ENCODE measurements at regions not wholly inside any gene's neighbourhood (a gene's known extent, or its start where the extent isn't known, plus 50 kb on each side); places are given as distances from the start of the nearest gene placed in this dataset.

DNA sequence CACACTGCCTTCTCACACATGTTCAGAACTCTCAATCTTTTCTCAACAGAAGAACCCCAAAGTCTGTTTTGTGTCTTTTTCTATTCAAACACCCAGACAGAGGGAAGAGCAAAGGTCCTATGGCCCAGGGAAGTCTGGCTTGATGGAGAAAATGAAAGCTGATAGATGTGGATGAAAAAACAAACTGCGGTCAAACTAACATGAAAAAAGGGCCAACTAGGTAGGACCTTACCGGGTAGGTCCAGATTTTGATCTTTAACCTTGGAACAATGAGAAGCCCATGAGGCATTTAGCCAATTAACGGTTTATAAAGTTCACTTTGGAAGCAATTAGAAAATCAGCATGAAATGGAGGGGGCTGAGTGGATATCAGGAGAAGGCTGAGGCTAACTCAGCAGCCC lies 507.7 kb upstream of the SLC35B3 start:
- no peak overlapping the region for H3K9ac ChIP-seq (ENCODE audit: low read depth in 1 of 2, low read length in 2 of 2)
- H3K4me3 ChIP-seq (ENCODE audit: low read depth in 1 of 3, low read length in 3 of 3): no peak overlapping the region
- peaks cover 0 to 19% (median 9%) of the 10 kb centered on the region in 4 donors for H3K4me1 ChIP-seq (ENCODE audit: control insufficient read depth in 4 of 4, insufficient read depth in 4 of 4, low read length in 3 of 4)
- no peaks in the 10 kb centered on the region for H3K9me3 ChIP-seq (ENCODE audit: control insufficient read depth in 4 of 4, low read length in 3 of 4)
- no peaks in the 10 kb centered on the region for H3K36me3 ChIP-seq (ENCODE audit: control insufficient read depth in 4 of 4, insufficient read depth in 3 of 4, low read depth in 1 of 4, low read length in 3 of 4)
- WGBS: 83% methylated on average over 3 of the region's 3 CpGs
- no peaks in the 10 kb centered on the region for H3K27me3 ChIP-seq (ENCODE audit: control insufficient read depth in 4 of 4, insufficient read depth in 4 of 4, low read length in 3 of 4)
- DNase-seq (ENCODE audit: low spot score): no peak
- peak; percentile 14 for TF ChIP-seq NR2F2 (IDR thresholded peaks at IDR 0.05)
- no peak for TF ChIP-seq CTCF (IDR thresholded peaks at IDR 0.05; ENCODE audit: low read depth, low read length, missing input control)
- peak in 1 of 2 donors; percentile 79 for TF ChIP-seq HNF4A (conservative IDR thresholded peaks at IDR 0.05)
- no peak for TF ChIP-seq MAX (IDR thresholded peaks at IDR 0.05)
- H3K27ac ChIP-seq (ENCODE audit: low read depth in 1 of 2, low read length in 2 of 2): peak overlapping the region in 1 of 2 donors; percentile 27

GRCh38 chr6:8941577-8941976 lies 506.2 kb upstream of the SLC35B3 start:
- no peak overlapping the region for H3K9ac ChIP-seq (ENCODE audit: low read depth in 1 of 2, low read length in 2 of 2)
- no peak overlapping the region for H3K4me3 ChIP-seq (ENCODE audit: low read depth in 1 of 3, low read length in 3 of 3)
- WGBS: 70% methylated on average over 2 of the region's 2 CpGs
- no peaks in the 10 kb centered on the region for H3K27me3 ChIP-seq (ENCODE audit: control insufficient read depth in 4 of 4, insufficient read depth in 4 of 4, low read length in 3 of 4)
- H3K9me3 ChIP-seq (ENCODE audit: control insufficient read depth in 4 of 4, low read length in 3 of 4): no peaks in the 10 kb centered on the region
- DNase-seq (ENCODE audit: low spot score): no peak
- H3K27ac ChIP-seq (ENCODE audit: low read depth in 1 of 2, low read length in 2 of 2): no peak overlapping the region
- no peak for TF ChIP-seq FOXA2 (IDR thresholded peaks at IDR 0.05)
- no peak for TF ChIP-seq RXRA (IDR thresholded peaks at IDR 0.05)
- TF ChIP-seq ATF3 (IDR thresholded peaks at IDR 0.05): no peak
- TF ChIP-seq HNF4G (IDR thresholded peaks at IDR 0.05): no peak
- TF ChIP-seq NR2F2 (IDR thresholded peaks at IDR 0.05): no peak
- no peak for TF ChIP-seq JUND (IDR thresholded peaks at IDR 0.05)
- no peak for TF ChIP-seq FOXA1 (IDR thresholded peaks at IDR 0.05)
- no peak for TF ChIP-seq SP1 (IDR thresholded peaks at IDR 0.05)
- no peak for TF ChIP-seq GABPA (IDR thresholded peaks at IDR 0.05 in 1 of 2, conservative IDR thresholded peaks at IDR 0.05 in 1 of 2)
- no peak for TF ChIP-seq CTCF (IDR thresholded peaks at IDR 0.05; ENCODE audit: low read depth, low read length, missing input control)
- no peak for TF ChIP-seq MAX (IDR thresholded peaks at IDR 0.05)
- peaks cover 0 to 19% (median 9%) of the 10 kb centered on the region in 4 donors for H3K4me1 ChIP-seq (ENCODE audit: control insufficient read depth in 4 of 4, insufficient read depth in 4 of 4, low read length in 3 of 4)
- no peaks in the 10 kb centered on the region for H3K36me3 ChIP-seq (ENCODE audit: control insufficient read depth in 4 of 4, insufficient read depth in 3 of 4, low read depth in 1 of 4, low read length in 3 of 4)

GRCh38 chr6:8940356-8940755 lies 505.0 kb upstream of the SLC35B3 start:
- TF ChIP-seq CTCF (IDR thresholded peaks at IDR 0.05; ENCODE audit: low read depth, low read length, missing input control) (no peak), YY1 (IDR thresholded peaks at IDR 0.05) (no peak), SP1 (IDR thresholded peaks at IDR 0.05) (no peak), ATF3 (IDR thresholded peaks at IDR 0.05) (no peak), NR2F2 (IDR thresholded peaks at IDR 0.05) (no peak), RAD21 (IDR thresholded peaks at IDR 0.05) (no peak), RXRA (IDR thresholded peaks at IDR 0.05) (no peak)
- TF ChIP-seq, protein P1, sequence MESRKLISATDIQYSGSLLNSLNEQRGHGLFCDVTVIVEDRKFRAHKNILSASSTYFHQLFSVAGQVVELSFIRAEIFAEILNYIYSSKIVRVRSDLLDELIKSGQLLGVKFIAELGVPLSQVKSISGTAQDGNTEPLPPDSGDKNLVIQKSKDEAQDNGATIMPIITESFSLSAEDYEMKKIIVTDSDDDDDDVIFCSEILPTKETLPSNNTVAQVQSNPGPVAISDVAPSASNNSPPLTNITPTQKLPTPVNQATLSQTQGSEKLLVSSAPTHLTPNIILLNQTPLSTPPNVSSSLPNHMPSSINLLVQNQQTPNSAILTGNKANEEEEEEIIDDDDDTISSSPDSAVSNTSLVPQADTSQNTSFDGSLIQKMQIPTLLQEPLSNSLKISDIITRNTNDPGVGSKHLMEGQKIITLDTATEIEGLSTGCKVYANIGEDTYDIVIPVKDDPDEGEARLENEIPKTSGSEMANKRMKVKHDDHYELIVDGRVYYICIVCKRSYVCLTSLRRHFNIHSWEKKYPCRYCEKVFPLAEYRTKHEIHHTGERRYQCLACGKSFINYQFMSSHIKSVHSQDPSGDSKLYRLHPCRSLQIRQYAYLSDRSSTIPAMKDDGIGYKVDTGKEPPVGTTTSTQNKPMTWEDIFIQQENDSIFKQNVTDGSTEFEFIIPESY (IDR thresholded peaks at IDR 0.05): no peak
- Histone ChIP-seq H3K9me3 (ENCODE audit: control insufficient read depth in 4 of 4, low read length in 3 of 4) (no peaks in the 10 kb centered on the region), H3K36me3 (ENCODE audit: control insufficient read depth in 4 of 4, insufficient read depth in 3 of 4, low read depth in 1 of 4, low read length in 3 of 4) (no peaks in the 10 kb centered on the region), H3K27ac (ENCODE audit: low read depth in 1 of 2, low read length in 2 of 2) (no peak overlapping the region), H3K27me3 (ENCODE audit: control insufficient read depth in 4 of 4, insufficient read depth in 4 of 4, low read length in 3 of 4) (no peaks in the 10 kb centered on the region), H3K4me3 (ENCODE audit: low read depth in 1 of 3, low read length in 3 of 3) (no peak overlapping the region), H3K9ac (ENCODE audit: low read depth in 1 of 2, low read length in 2 of 2) (no peak overlapping the region), H3K4me1 (ENCODE audit: control insufficient read depth in 4 of 4, insufficient read depth in 4 of 4, low read length in 3 of 4) (peaks cover 0 to 19% (median 9%) of the 10 kb centered on the region in 4 donors)
- 89% methylated on average over 6 of the region's 6 CpGs for WGBS
- no peak for DNase-seq (ENCODE audit: low spot score)

All from liver (tissue), 8 donors.